ENCODE measurements at regions not wholly inside any gene's neighbourhood (a gene's known extent, or its start where the extent isn't known, plus 50 kb on each side); places are given as distances from the start of the nearest gene placed in this dataset.

DNA sequence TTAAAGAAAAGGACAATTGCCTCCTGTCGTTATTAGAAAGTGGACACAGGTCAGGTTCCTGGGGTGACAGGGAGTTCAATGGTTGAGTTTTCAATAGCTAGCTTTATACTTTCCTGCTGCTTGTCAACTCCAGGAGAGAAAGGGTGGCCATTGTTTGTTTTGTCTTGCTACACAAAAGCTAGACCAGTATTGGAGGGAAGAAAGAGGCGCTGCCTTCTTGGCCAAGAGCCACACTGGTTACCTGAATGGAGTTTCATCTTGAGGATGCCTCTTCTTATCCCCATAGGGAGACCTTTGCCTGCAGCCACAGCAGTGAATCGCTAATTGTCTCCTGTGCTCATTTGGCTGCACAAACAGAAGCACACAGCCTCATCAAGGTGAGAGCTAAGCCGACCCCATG lies 279.4 kb upstream of the GRIA1 start:
- Mint-ChIP-seq H3K4me3 (ENCODE audit: unreplicated experiment) (no peak overlapping the region), H3K36me3 (ENCODE audit: low read depth, unreplicated experiment) (no peaks in the 10 kb centered on the region), H3K27me3 (ENCODE audit: unreplicated experiment) (no peaks in the 10 kb centered on the region), H3K27ac (ENCODE audit: unreplicated experiment) (no peak overlapping the region), H3K9me3 (ENCODE audit: unreplicated experiment) (no peaks in the 10 kb centered on the region), H3K4me1 (ENCODE audit: unreplicated experiment) (peaks cover 10% of the 10 kb centered on the region)
- DNase-seq (ENCODE audit: low spot score): no peak
- TF ChIP-seq, protein P1, sequence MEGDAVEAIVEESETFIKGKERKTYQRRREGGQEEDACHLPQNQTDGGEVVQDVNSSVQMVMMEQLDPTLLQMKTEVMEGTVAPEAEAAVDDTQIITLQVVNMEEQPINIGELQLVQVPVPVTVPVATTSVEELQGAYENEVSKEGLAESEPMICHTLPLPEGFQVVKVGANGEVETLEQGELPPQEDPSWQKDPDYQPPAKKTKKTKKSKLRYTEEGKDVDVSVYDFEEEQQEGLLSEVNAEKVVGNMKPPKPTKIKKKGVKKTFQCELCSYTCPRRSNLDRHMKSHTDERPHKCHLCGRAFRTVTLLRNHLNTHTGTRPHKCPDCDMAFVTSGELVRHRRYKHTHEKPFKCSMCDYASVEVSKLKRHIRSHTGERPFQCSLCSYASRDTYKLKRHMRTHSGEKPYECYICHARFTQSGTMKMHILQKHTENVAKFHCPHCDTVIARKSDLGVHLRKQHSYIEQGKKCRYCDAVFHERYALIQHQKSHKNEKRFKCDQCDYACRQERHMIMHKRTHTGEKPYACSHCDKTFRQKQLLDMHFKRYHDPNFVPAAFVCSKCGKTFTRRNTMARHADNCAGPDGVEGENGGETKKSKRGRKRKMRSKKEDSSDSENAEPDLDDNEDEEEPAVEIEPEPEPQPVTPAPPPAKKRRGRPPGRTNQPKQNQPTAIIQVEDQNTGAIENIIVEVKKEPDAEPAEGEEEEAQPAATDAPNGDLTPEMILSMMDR (IDR thresholded peaks at IDR 0.05; ENCODE audit: unreplicated experiment): no peak

DNA sequence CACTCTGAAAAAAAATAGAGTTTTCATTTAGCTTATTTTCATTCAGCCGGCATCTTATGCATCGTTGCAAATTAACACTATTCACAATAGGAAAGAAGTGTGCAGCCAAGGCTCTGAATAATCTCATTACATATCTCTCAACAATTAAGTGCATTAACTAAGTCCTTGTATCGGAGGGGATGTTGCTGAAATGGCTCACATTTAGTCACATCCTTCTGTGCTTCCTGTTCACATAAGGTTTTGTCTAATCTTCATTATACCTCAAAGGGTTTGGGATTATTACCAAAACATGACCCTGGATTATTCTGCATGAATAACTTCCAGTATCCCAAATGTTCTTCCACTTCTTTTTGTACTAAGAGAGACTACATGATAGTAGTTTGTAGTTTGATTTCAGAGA lies 278.0 kb upstream of the GRIA1 start:
- Mint-ChIP-seq H3K27me3 (ENCODE audit: unreplicated experiment) (peaks cover 1% of the 10 kb centered on the region), H3K4me1 (ENCODE audit: unreplicated experiment) (peaks cover 10% of the 10 kb centered on the region)

DNA sequence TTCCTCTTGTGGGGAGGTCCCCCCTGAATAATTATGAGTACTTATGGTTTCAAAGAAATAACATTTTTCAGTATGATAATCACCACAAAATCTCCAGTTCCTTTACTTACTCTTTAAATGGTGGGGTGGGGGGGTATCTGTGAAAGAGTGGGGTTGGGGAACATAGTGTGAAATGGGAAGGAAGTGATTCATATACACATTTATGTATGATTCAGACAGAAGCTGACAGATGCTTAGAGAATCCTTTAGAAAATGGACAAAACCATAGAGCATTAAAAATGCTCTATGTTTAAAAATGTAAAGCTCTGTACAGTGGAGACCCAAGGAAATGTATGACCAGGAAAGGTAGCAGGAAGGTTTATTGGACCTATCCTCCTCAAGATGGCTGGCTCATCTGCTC lies 267.5 kb upstream of the GRIA1 start:
- no peaks in the 10 kb centered on the region for H3K9me3 Mint-ChIP-seq (ENCODE audit: unreplicated experiment)
- no peaks in the 10 kb centered on the region for H3K27me3 Mint-ChIP-seq (ENCODE audit: unreplicated experiment)
- TF ChIP-seq, protein P1 (IDR thresholded peaks at IDR 0.05; ENCODE audit: unreplicated experiment): no peak
- no peaks in the 10 kb centered on the region for H3K36me3 Mint-ChIP-seq (ENCODE audit: low read depth, unreplicated experiment)
- H3K27ac Mint-ChIP-seq (ENCODE audit: unreplicated experiment): no peak overlapping the region
- no peak for DNase-seq (ENCODE audit: low spot score)
- no peaks in the 10 kb centered on the region for H3K4me1 Mint-ChIP-seq (ENCODE audit: unreplicated experiment)
- no peak overlapping the region for H3K4me3 Mint-ChIP-seq (ENCODE audit: unreplicated experiment)

More for the DNA sequence above, 278.0 kb upstream of the GRIA1 start:
- no peak overlapping the region for H3K27ac Mint-ChIP-seq (ENCODE audit: unreplicated experiment)
- no peaks in the 10 kb centered on the region for H3K36me3 Mint-ChIP-seq (ENCODE audit: low read depth, unreplicated experiment)
- no peaks in the 10 kb centered on the region for H3K9me3 Mint-ChIP-seq (ENCODE audit: unreplicated experiment)
- no peak for DNase-seq (ENCODE audit: low spot score)
- TF ChIP-seq, protein P1 (IDR thresholded peaks at IDR 0.05; ENCODE audit: unreplicated experiment): no peak
- H3K4me3 Mint-ChIP-seq (ENCODE audit: unreplicated experiment): no peak overlapping the region

DNA sequence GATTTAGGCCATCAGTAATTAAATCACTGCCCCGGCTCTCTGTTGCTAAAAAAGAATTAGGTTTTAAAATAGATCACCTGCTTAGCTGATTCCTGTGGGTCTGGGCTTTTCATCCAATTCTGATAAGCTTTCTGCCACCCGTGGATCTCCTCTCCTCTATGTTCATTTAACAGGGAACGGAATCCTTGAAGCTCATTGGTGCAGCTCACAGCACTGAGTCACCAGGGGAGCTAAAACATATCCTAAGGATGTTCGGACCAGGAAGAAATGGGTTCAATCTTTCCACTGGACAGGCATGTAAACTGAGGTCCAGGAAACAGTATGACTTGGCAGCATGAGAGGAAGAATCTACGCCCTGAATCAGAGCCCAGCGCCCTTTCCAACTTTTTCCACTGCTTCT lies 267.1 kb upstream of the GRIA1 start:
- DNase-seq (ENCODE audit: low spot score): no peak
- Mint-ChIP-seq H3K27me3 (ENCODE audit: unreplicated experiment) (no peaks in the 10 kb centered on the region), H3K36me3 (ENCODE audit: low read depth, unreplicated experiment) (no peaks in the 10 kb centered on the region), H3K9me3 (ENCODE audit: unreplicated experiment) (no peaks in the 10 kb centered on the region), H3K4me3 (ENCODE audit: unreplicated experiment) (no peak overlapping the region), H3K4me1 (ENCODE audit: unreplicated experiment) (no peaks in the 10 kb centered on the region), H3K27ac (ENCODE audit: unreplicated experiment) (no peak overlapping the region)
- TF ChIP-seq, protein P1 (IDR thresholded peaks at IDR 0.05; ENCODE audit: unreplicated experiment): no peak

DNA sequence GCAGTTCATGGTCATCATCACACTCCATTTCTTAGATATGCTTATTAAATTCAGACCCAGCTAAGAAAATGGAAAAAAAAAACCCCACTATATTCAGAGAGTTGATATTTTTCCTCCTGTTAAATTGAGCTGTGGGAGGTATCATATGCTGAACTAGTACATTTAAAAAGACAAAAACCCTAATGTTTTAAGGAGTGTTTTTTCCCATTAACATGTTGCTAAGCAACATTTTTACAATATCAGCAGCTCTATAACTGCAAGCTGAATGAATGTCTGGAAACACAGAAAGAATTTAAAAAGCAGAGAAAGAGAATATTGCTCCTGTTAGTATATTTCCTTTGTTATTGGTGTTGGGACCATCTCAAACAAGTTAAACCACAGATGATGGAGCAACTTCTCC lies 265.8 kb upstream of the GRIA1 start:
- H3K4me1 Mint-ChIP-seq (ENCODE audit: unreplicated experiment): no peaks in the 10 kb centered on the region
- no peaks in the 10 kb centered on the region for H3K36me3 Mint-ChIP-seq (ENCODE audit: low read depth, unreplicated experiment)
- no peak overlapping the region for H3K4me3 Mint-ChIP-seq (ENCODE audit: unreplicated experiment)
- no peak overlapping the region for H3K27ac Mint-ChIP-seq (ENCODE audit: unreplicated experiment)
- TF ChIP-seq, protein P1 (IDR thresholded peaks at IDR 0.05; ENCODE audit: unreplicated experiment): no peak
- H3K9me3 Mint-ChIP-seq (ENCODE audit: unreplicated experiment): no peaks in the 10 kb centered on the region
- no peak for DNase-seq (ENCODE audit: low spot score)
- H3K27me3 Mint-ChIP-seq (ENCODE audit: unreplicated experiment): no peaks in the 10 kb centered on the region
